Loucy (cell line): ENCODE measurements at regions not wholly inside any gene's neighbourhood (a gene's known extent, or its start where the extent isn't known, plus 50 kb on each side); places are given as distances from the start of the nearest gene placed in this dataset.

ENCODE experiments used
- CTCF ChIP-seq: fragments of 200-600 bp; sonication (generic); conservative IDR thresholded peaks from 2 replicates; pipeline ENCODE4 v1.5.1; 2014; ENCODE audit warnings: mild to moderate bottlenecking, antibody characterized with exemption, low read length
- EZH2phosphoT487 ChIP-seq: fragments of 200-600 bp; IDR thresholded peaks from 2 replicates; pipeline ENCODE4 v1.6.1; 2018; ENCODE audit warnings: antibody characterized with exemption, mild to moderate bottlenecking, moderate library complexity, borderline replicate concordance

- TF ChIP-seq CTCF, result no peak
- TF ChIP-seq EZH2phosphoT487, result no peak
Observed at GRCh38 chr9:109940561-109940960, 160.6 kb downstream of the PALM2AKAP2 start.
